Lung (tissue), 11 donors: ENCODE measurements at regions not wholly inside any gene's neighbourhood (a gene's known extent, or its start where the extent isn't known, plus 50 kb on each side); places are given as distances from the start of the nearest gene placed in this dataset.

Source experiments
- ATAC-seq: fragments of 200-7000 bp; cut with Tn5 transposase; one replicate; pipeline ENCODE4 v1.9.1; 2020; ENCODE audit warnings: moderate number of reproducible peaks; ENCODE audit not compliant: insufficient read depth, low FRiP score
- DNase-seq, 3 donors: peaks; one replicate each; pipeline ENCODE4 v3.0.0-alpha.2; 2013 to 2017
- H3K27ac ChIP-seq, 2 donors: one replicate each; pipeline ENCODE4 v1.5.1; 2013; ENCODE audit warnings: mild to moderate bottlenecking in 2 of 2, moderate library complexity in 2 of 2, control low read depth in 1 of 2, inconsistent platforms in 1 of 2, low read depth in 1 of 2, low read length in 1 of 2
- H3K27me3 ChIP-seq, 3 donors: one replicate each; pipeline ENCODE4 v1.5.1; 2013; ENCODE audit warnings: low read length in 2 of 3; ENCODE audit not compliant: control insufficient read depth in 3 of 3, insufficient read depth in 3 of 3
- H3K36me3 ChIP-seq, 4 donors: one replicate each; pipeline ENCODE4 v1.5.1; 2013; ENCODE audit warnings: low read length in 4 of 4, mild to moderate bottlenecking in 1 of 4, moderate library complexity in 1 of 4; ENCODE audit not compliant: control insufficient read depth in 4 of 4, insufficient read depth in 4 of 4
- H3K4me1 ChIP-seq, 5 donors: one replicate each; pipeline ENCODE4 v1.5.1; 2013; ENCODE audit warnings: low read length in 5 of 5, mild to moderate bottlenecking in 2 of 5, moderate library complexity in 1 of 5; ENCODE audit not compliant: control insufficient read depth in 5 of 5, insufficient read depth in 5 of 5
- H3K4me3 ChIP-seq: one replicate; pipeline ENCODE4 v1.5.1; 2013; ENCODE audit warnings: mild to moderate bottlenecking, control low read depth, moderate library complexity
- H3K9ac ChIP-seq, 2 donors: one replicate each; pipeline ENCODE4 v1.5.1; 2013; ENCODE audit warnings: low read length in 2 of 2, control low read depth in 1 of 2; ENCODE audit not compliant: insufficient read depth in 1 of 2
- H3K9me3 ChIP-seq, 4 donors: one replicate each; pipeline ENCODE4 v1.5.1; 2013; ENCODE audit warnings: low read length in 3 of 4, mild to moderate bottlenecking in 1 of 4, moderate library complexity in 1 of 4; ENCODE audit not compliant: control insufficient read depth in 4 of 4, insufficient read depth in 3 of 4
- CTCF ChIP-seq: IDR thresholded peaks from 2 replicates; pipeline ENCODE4 v1.5.1; 2012; ENCODE audit warnings: mild to moderate bottlenecking; ENCODE audit errors: control extremely low read depth, extremely low read depth
- WGBS, 2 donors: extraction: QIAGEN DNeasy Blood & Tissue Kit; methylation state at CpG; one replicate each; pipeline ENCODE4 v1.1.7; 2013; 5-methylcytosine and 5-hydroxymethylcytosine counted together
- donor health status: control.
- donor health status: control.
- donor health status: Bipolar disorder and iron deficiency.
- donor health status: healthy.
- donor health status: DM: yes; HTN: yes; CAD: no.

- ATAC-seq (no peak), DNase-seq (no peak)
- H3K27ac ChIP-seq = no peak overlapping the region
- TF ChIP-seq CTCF = no peak
- no peaks in the 10 kb centered on the region for H3K36me3 ChIP-seq
- WGBS, 2 donors = 80 to 85% methylated on average over 15 of the region's 15 CpGs
- no peak overlapping the region for H3K4me3 ChIP-seq
- H3K9me3 ChIP-seq = peaks cover 0 to 7% (median 0%) of the 10 kb centered on the region in 4 donors
- peaks cover 0 to 11% (median 0%) of the 10 kb centered on the region in 5 donors for H3K4me1 ChIP-seq
- H3K9ac ChIP-seq = no peak overlapping the region
- H3K27me3 ChIP-seq = peaks cover 10 to 34% (median 15%) of the 10 kb centered on the region in 3 donors
Measured at GRCh38 chr20:56954797-56955196, 311.6 kb downstream of the BMP7 start.

GRCh38 chr20:56955680-56956079 lies 310.8 kb downstream of the BMP7 start:
- peaks cover 0 to 11% (median 0%) of the 10 kb centered on the region in 5 donors for H3K4me1 ChIP-seq
- ATAC-seq (no peak), DNase-seq (peak in 2 of 3 donors; percentile 13 to 47)
- peaks cover 0 to 7% (median 0%) of the 10 kb centered on the region in 4 donors for H3K9me3 ChIP-seq
- H3K4me3 ChIP-seq = no peak overlapping the region
- no peak overlapping the region for H3K9ac ChIP-seq
- no peak overlapping the region for H3K27ac ChIP-seq
- peaks cover 12 to 27% (median 15%) of the 10 kb centered on the region in 3 donors for H3K27me3 ChIP-seq
- no peak for TF ChIP-seq CTCF
- WGBS, 2 donors = 32 to 34% methylated on average over 9 of the region's 9 CpGs
- no peaks in the 10 kb centered on the region for H3K36me3 ChIP-seq

- ATAC-seq (no peak), DNase-seq (no peak)
- TF ChIP-seq CTCF = no peak
- Histone ChIP-seq H3K27ac (no peak overlapping the region), H3K36me3 (no peaks in the 10 kb centered on the region), H3K9me3 (peaks cover 0 to 5% (median 0%) of the 10 kb centered on the region in 4 donors), H3K4me3 (no peak overlapping the region), H3K4me1 (peaks cover 0 to 11% (median 0%) of the 10 kb centered on the region in 5 donors), H3K27me3 (peaks cover 10 to 22% (median 15%) of the 10 kb centered on the region in 3 donors), H3K9ac (no peak overlapping the region)
- 69 to 80% methylated on average over 7 of the region's 7 CpGs for WGBS, 2 donors
Measured at GRCh38 chr20:56956534-56956933, 309.9 kb downstream of the BMP7 start.
